ENCODE measurements at regions not wholly inside any gene's neighbourhood (a gene's known extent, or its start where the extent isn't known, plus 50 kb on each side); places are given as distances from the start of the nearest gene placed in this dataset.

DNA sequence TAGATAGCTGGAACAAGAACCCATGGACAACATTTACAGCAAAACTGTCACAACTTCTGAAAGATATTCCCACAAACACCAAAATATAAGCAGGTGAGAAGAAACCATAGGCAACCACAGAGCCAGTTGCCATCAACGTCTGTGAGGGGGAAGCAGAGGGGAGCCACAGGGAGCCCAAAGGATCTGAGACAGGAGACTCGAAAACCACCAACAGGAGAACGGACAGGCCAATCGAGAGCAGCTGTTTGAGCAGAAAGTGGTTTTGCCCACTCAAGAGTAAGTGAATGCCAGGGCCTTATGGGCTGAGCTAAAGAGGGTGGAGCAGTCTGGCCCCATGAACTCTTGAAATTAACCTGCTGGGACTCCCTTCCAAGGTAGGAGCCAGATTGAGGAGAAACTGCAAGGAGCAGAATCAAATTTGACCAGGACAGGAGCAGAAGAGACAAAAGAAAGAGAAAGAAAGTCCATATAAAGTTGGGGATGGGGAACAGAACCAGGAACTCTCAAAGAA lies 195.4 kb downstream of the ANKRD60 start:
- no peak overlapping the region for H3K4me3 ChIP-seq (ENCODE audit: insufficient read depth, low read depth, low read length)
- no peaks in the 10 kb centered on the region for H3K4me1 ChIP-seq (ENCODE audit: control insufficient read depth, insufficient read depth, low read length)
- ChIA-PET CTCF (no interaction called here), POLR2A (ENCODE audit: unreplicated experiment) (no interaction called here)
- H3K27me3 ChIP-seq (ENCODE audit: control insufficient read depth, insufficient read depth, low read length) = no peaks in the 10 kb centered on the region
- dilution Hi-C loops (cut with HindIII; ENCODE audit: low sequenced_read_pairs, unreplicated experiment) = no loop called here
- H2AK9ac ChIP-seq (replicated peaks; ENCODE audit: low read depth, low read length, poor library complexity) = no peak overlapping the region
- 60% methylated on average over 1 of the region's 4 CpGs; no CpG with 5 or more reads in 1 of the 2 experiments for WGBS, 2 experiments (ENCODE audit: extremely low coverage in 2 of 2, insufficient read length in 1 of 2)
- no TSS peak for BruUV-seq (replicated peaks)
- H2BK5ac ChIP-seq (ENCODE audit: low read depth, low read length, poor library complexity, severe bottlenecking) = no peak overlapping the region
- no peak for DNase-seq
- no peak overlapping the region for H2BK120ac ChIP-seq (ENCODE audit: low read depth, low read length)
- no peak overlapping the region for H3K4ac ChIP-seq (ENCODE audit: low read depth, low read length)
- TF ChIP-seq CEBPB (IDR thresholded peaks at IDR 0.05; ENCODE audit: low read depth, low read length) (no peak), BHLHE40 (IDR thresholded peaks at IDR 0.05; ENCODE audit: low read depth, low read length) (no peak), ELK1 (IDR thresholded peaks at IDR 0.05; ENCODE audit: borderline replicate concordance, low read depth, low read length) (no peak), NFE2L2 (IDR thresholded peaks at IDR 0.05; ENCODE audit: low read depth, low read length) (no peak), MAFK (IDR thresholded peaks at IDR 0.05; ENCODE audit: low read depth, low read length) (no peak), MXI1 (IDR thresholded peaks at IDR 0.05; ENCODE audit: borderline replicate concordance, low read depth, low read length) (no peak), RAD21 (IDR thresholded peaks at IDR 0.05; ENCODE audit: low read length) (no peak), CTCF (conservative IDR thresholded peaks at IDR 0.05; ENCODE audit: low read depth, low read length) (no peak), FOS (IDR thresholded peaks at IDR 0.05; ENCODE audit: low read depth, low read length) (no peak), POLR2A (IDR thresholded peaks at IDR 0.05; ENCODE audit: low read depth, low read length) (no peak), RFX5 (IDR thresholded peaks at IDR 0.05; ENCODE audit: low read depth, low read length) (no peak)
- H3K23ac ChIP-seq (ENCODE audit: low read depth, low read length) = no peak overlapping the region
- H3K79me1 ChIP-seq (ENCODE audit: low read depth in 1 of 2, low read length in 2 of 2) = no peaks in the 10 kb centered on the region
- H3K56ac ChIP-seq (ENCODE audit: extremely low read depth, insufficient read depth, low read length) = no peak overlapping the region
- no peak overlapping the region for H3K9ac ChIP-seq (ENCODE audit: low read depth, low read length)
- H4K5ac ChIP-seq (ENCODE audit: low read depth, low read length) = no peak overlapping the region
- no peaks in the 10 kb centered on the region for H3K9me3 ChIP-seq (ENCODE audit: control insufficient read depth, insufficient read depth, low read length)
- H3K18ac ChIP-seq (ENCODE audit: low read depth, low read length) = no peak overlapping the region
- ATAC-seq (ENCODE audit: low read depth) = no peak
- no peak overlapping the region for H4K91ac ChIP-seq (ENCODE audit: insufficient read depth, low read depth, low read length)
- no peak overlapping the region for H2BK20ac ChIP-seq (ENCODE audit: low read depth, low read length)
- no peaks in the 10 kb centered on the region for H4K20me1 ChIP-seq (ENCODE audit: insufficient read depth, low read length)
- no peak overlapping the region for H4K8ac ChIP-seq (ENCODE audit: low read depth in 2 of 2, low read length in 2 of 2)
- H3K4me2 ChIP-seq (ENCODE audit: low read depth, low read length) = no peak overlapping the region
- H2AK5ac ChIP-seq (ENCODE audit: low read depth, low read length) = no peak overlapping the region
- no peak overlapping the region for H3K27ac ChIP-seq (ENCODE audit: insufficient read depth, low read length)
- no peak overlapping the region for H2AFZ ChIP-seq (replicated peaks; ENCODE audit: low read length, poor library complexity)
- in situ Hi-C loops (cut with MboI; ENCODE audit: low sequenced_read_pairs) = no loop called here
- intact Hi-C loops (cut with micrococcal nuclease) = no loop called here
- no peak overlapping the region for H3K14ac ChIP-seq (replicated peaks; ENCODE audit: low read depth, low read length)
- H2BK15ac ChIP-seq (ENCODE audit: low read depth, low read length) = no peak overlapping the region
- no peaks in the 10 kb centered on the region for H3K36me3 ChIP-seq (ENCODE audit: control insufficient read depth, insufficient read depth, low read length)
- H3K9me1 ChIP-seq (ENCODE audit: insufficient read depth, low read length) = no peaks in the 10 kb centered on the region

Measured in IMR-90 (cell line).